ENCODE measurements at regions not wholly inside any gene's neighbourhood (a gene's known extent, or its start where the extent isn't known, plus 50 kb on each side); places are given as distances from the start of the nearest gene placed in this dataset.

- no peak for TF ChIP-seq CTCF (IDR thresholded peaks at IDR 0.05; ENCODE audit: low read depth, low read length)
- no peak for DNase-seq (ENCODE audit: extremely low read depth, low read depth)
Measured at GRCh38 chr3:94179059-94179458, 116.2 kb downstream of the NSUN3 start.

GRCh38 chr3:94183551-94183950 lies 120.7 kb downstream of the NSUN3 start:
- no peak for DNase-seq (ENCODE audit: extremely low read depth, low read depth)
- TF ChIP-seq CTCF (IDR thresholded peaks at IDR 0.05; ENCODE audit: low read depth, low read length), result no peak

- no peak for DNase-seq (ENCODE audit: extremely low read depth, low read depth)
- no peak for TF ChIP-seq CTCF (IDR thresholded peaks at IDR 0.05; ENCODE audit: low read depth, low read length)
Measured at GRCh38 chr3:94184781-94185180, 121.9 kb downstream of the NSUN3 start.

GRCh38 chr3:94185753-94186152 lies 122.9 kb downstream of the NSUN3 start:
- no peak for DNase-seq (ENCODE audit: extremely low read depth, low read depth)
- TF ChIP-seq CTCF (IDR thresholded peaks at IDR 0.05; ENCODE audit: low read depth, low read length), result no peak

GRCh38 chr3:94187697-94188096 lies 124.8 kb downstream of the NSUN3 start:
- DNase-seq (ENCODE audit: extremely low read depth, low read depth), result no peak
- no peak for TF ChIP-seq CTCF (IDR thresholded peaks at IDR 0.05; ENCODE audit: low read depth, low read length)

- DNase-seq (ENCODE audit: extremely low read depth, low read depth), result no peak
- no peak for TF ChIP-seq CTCF (IDR thresholded peaks at IDR 0.05; ENCODE audit: low read depth, low read length)
Measured at GRCh38 chr3:94195381-94195780, 132.5 kb downstream of the NSUN3 start.

- no peak for DNase-seq (ENCODE audit: extremely low read depth, low read depth)
Measured at GRCh38 chr3:94206291-94206690, 143.4 kb downstream of the NSUN3 start.

More at GRCh38 chr3:94206291-94206690, 143.4 kb downstream of the NSUN3 start:
- TF ChIP-seq CTCF (IDR thresholded peaks at IDR 0.05; ENCODE audit: low read depth, low read length), result no peak

All from AG09319 (cell line).